PC-3 (cell line): ENCODE measurements at regions not wholly inside any gene's neighbourhood (a gene's known extent, or its start where the extent isn't known, plus 50 kb on each side); places are given as distances from the start of the nearest gene placed in this dataset.

Experiments
- EZH2 ChIP-seq: fragments of 300-600 bp; sonication (generic); IDR thresholded peaks from one replicate; pipeline ENCODE4 v1.6.1; 2017; ENCODE audit warnings: antibody characterized with exemption, mild to moderate bottlenecking, low read length; ENCODE audit not compliant: unreplicated experiment
- TF ChIP-seq, protein P1 (sequence below): fragments of 300-600 bp; sonication (generic); conservative IDR thresholded peaks from 2 replicates; pipeline ENCODE4 v1.5.1; 2017; ENCODE audit warnings: antibody characterized with exemption, low read depth, mild to moderate bottlenecking, low read length

DNA sequence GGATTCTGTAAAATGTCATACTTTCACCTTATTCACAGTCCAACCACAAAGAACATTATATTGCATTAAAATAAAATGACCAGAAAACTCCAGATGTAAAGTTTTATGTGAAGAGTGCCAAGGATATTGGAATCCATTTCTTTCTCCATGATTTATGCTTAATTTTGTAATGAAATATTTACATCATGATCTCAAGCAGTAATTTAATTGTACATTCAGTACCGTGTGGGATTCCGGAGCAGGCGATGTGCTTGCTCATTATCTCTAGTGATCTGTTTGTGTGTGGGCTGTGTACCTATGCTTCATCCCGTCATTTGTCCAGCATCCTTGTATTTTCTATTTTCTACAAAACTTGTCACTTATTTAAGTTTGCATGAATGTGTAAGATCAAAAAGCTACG lies 415.9 kb upstream of the SLC8A1 start:
- no peak for TF ChIP-seq EZH2
- TF ChIP-seq, protein P1, sequence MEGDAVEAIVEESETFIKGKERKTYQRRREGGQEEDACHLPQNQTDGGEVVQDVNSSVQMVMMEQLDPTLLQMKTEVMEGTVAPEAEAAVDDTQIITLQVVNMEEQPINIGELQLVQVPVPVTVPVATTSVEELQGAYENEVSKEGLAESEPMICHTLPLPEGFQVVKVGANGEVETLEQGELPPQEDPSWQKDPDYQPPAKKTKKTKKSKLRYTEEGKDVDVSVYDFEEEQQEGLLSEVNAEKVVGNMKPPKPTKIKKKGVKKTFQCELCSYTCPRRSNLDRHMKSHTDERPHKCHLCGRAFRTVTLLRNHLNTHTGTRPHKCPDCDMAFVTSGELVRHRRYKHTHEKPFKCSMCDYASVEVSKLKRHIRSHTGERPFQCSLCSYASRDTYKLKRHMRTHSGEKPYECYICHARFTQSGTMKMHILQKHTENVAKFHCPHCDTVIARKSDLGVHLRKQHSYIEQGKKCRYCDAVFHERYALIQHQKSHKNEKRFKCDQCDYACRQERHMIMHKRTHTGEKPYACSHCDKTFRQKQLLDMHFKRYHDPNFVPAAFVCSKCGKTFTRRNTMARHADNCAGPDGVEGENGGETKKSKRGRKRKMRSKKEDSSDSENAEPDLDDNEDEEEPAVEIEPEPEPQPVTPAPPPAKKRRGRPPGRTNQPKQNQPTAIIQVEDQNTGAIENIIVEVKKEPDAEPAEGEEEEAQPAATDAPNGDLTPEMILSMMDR, result no peak
